Skin of body (tissue), 1 donor: ENCODE measurements at regions not wholly inside any gene's neighbourhood (a gene's known extent, or its start where the extent isn't known, plus 50 kb on each side); places are given as distances from the start of the nearest gene placed in this dataset.
A peak's percentile ranks its signal among the peaks of the same experiment; 100 is the strongest.

Source experiments
- DNase-seq: peaks from one replicate; lab custom pipeline; 2025; lab: John Stamatoyannopoulos, UW

DNA sequence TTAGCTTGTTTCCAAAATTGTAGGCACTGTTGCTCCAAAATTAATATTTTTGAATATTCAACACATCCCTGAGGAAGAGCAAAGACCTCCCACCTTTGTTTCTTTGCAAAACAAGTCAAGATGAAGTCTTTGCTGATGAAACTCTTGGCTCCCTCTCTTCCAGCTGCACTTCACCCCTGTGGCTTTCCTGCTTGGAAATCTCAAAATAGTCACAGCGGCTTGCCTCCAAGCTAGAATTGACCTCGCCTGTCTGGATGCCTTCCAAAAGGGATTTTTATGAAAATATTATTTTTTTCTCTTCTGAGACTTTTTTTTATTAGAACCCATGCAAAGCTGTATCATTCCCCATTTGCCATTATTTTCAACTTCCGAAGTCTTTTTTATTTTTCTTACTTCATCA lies 71.1 kb upstream of the MROH9 start:
- peak; percentile 87 for DNase-seq

- DNase-seq, result peak; percentile 26
Observed at GRCh38 chr1:170864876-170865538, 70.3 kb upstream of the MROH9 start.

DNA sequence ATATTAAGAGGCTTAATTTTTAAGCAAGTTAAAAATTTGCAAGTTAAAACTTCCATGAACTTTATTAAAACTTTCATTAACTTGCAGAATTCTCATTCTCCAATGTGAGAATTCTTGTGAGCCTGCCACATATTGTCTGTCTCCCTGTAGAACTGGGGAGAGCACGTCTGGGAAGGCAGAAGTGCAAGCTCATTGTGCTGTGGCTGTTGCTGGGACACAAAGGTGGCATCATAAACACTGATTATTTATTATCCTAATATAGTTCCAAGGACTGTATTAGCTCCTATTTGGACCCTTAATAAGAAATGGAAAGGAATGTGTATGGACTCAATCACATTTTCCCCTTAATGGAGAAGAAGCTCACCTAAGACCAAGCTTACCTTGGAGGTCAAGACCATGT lies 68.7 kb upstream of the MROH9 start:
- no peak for DNase-seq

GRCh38 chr1:170871868-170872267 lies 63.5 kb upstream of the MROH9 start:
- no peak for DNase-seq

DNA sequence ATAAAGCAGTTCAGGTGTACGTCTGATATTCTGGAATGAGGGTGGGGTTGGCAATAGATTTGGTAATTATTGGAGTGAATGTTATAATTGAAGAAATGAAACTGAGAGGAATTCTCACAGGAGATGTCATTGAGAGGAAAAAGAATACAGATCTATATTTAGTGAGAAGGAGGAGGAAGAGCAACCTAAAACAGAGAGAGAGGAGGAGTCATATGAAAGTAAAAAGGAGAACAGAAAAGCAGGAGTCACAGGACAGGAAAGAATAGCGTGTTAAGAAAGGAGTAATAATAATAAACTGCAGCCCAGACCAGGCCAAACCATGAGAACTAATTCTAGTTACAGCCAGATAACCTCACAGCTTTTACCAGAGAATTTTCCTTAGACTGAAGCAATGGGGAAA lies 62.7 kb upstream of the MROH9 start:
- DNase-seq, result no peak

DNA sequence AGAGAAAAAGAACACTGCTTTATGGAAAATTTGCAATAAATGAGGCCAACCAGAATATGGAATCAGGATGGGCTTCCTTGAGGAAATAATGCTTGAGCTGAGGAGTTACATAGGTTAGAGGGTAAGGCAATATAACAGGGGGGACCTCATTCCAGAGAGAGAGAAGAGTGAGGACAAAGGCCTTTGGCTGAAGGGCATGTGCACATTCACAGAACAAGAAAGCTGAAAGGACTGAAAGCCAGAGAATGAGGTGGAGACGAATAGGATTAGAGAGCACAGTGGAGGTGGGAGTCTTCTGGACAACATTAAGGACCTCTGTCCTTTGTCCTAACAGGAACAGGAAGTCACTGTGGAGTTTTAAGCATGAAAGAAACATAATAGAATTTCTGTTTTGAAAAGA lies 60.7 kb upstream of the MROH9 start:
- no peak for DNase-seq

- peak; percentile 62 for DNase-seq
Observed at GRCh38 chr1:170881268-170882265, 53.8 kb upstream of the MROH9 start.
